MM.1S (cell line): ENCODE measurements at regions not wholly inside any gene's neighbourhood (a gene's known extent, or its start where the extent isn't known, plus 50 kb on each side); places are given as distances from the start of the nearest gene placed in this dataset.

Experiments used
- CTCF ChIP-seq: fragments of 300-600 bp; sonication (generic); IDR thresholded peaks from 2 replicates; pipeline ENCODE4 v1.5.1; 2016; ENCODE audit warnings: antibody characterized with exemption, low read length, mixed read lengths
- EZH2 ChIP-seq: fragments of 300-600 bp; sonication (generic); optimal IDR thresholded peaks from 2 replicates; pipeline ENCODE3; 2017; ENCODE audit warnings: low read depth, mild to moderate bottlenecking, antibody characterized with exemption, low read length, mixed read lengths
- EZH2phosphoT487 ChIP-seq: fragments of 300-600 bp; sonication (generic); IDR thresholded peaks from 2 replicates; pipeline ENCODE4 v1.6.1; 2018; ENCODE audit warnings: antibody characterized with exemption, low read length

- no peak for TF ChIP-seq CTCF
- no peak for TF ChIP-seq EZH2
- TF ChIP-seq EZH2phosphoT487: no peak
Measured at GRCh38 chr18:43868497-43868995, 591.3 kb upstream of the SYT4 start.
